ENCODE measurements at regions not wholly inside any gene's neighbourhood (a gene's known extent, or its start where the extent isn't known, plus 50 kb on each side); places are given as distances from the start of the nearest gene placed in this dataset.

DNA sequence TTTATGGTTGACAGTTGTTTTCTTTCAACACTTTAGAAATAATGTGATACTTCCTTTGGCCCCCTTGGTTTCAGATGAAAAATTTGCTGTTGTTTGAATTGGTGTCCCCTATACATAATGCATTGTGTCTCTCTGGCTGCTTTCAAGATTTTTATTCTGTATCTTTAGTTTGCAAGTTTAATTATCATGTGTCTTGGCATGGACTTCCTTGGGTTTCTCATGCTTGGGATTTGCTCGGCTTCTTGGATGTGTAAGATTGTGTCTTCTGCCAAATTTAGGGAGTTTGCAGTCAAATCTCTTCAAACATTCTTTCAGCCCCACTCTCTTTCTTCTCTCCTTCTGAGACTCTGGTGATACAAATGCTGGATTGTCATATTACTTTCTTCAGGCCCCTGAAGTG, 53.4 kb upstream of the PTPRG start (continued):
- TF ChIP-seq, protein P1, sequence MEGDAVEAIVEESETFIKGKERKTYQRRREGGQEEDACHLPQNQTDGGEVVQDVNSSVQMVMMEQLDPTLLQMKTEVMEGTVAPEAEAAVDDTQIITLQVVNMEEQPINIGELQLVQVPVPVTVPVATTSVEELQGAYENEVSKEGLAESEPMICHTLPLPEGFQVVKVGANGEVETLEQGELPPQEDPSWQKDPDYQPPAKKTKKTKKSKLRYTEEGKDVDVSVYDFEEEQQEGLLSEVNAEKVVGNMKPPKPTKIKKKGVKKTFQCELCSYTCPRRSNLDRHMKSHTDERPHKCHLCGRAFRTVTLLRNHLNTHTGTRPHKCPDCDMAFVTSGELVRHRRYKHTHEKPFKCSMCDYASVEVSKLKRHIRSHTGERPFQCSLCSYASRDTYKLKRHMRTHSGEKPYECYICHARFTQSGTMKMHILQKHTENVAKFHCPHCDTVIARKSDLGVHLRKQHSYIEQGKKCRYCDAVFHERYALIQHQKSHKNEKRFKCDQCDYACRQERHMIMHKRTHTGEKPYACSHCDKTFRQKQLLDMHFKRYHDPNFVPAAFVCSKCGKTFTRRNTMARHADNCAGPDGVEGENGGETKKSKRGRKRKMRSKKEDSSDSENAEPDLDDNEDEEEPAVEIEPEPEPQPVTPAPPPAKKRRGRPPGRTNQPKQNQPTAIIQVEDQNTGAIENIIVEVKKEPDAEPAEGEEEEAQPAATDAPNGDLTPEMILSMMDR (conservative IDR thresholded peaks at IDR 0.05; ENCODE audit: low read depth in 2 of 2): no peak
- no peak for TF ChIP-seq CREB1 (CRISPR knock-in tag; IDR thresholded peaks at IDR 0.05; ENCODE audit: low read depth)
- TF ChIP-seq REST (IDR thresholded peaks at IDR 0.05; ENCODE audit: unreplicated experiment): no peak
